ENCODE measurements at regions not wholly inside any gene's neighbourhood (a gene's known extent, or its start where the extent isn't known, plus 50 kb on each side); places are given as distances from the start of the nearest gene placed in this dataset.
A peak's percentile ranks its signal among the peaks of the same experiment; 100 is the strongest.
"Not testable (repeated sequence)": the region's sequence is repeated elsewhere in the genome, so short reads cannot be mapped to it uniquely, and the experiment has no call there.

DNA sequence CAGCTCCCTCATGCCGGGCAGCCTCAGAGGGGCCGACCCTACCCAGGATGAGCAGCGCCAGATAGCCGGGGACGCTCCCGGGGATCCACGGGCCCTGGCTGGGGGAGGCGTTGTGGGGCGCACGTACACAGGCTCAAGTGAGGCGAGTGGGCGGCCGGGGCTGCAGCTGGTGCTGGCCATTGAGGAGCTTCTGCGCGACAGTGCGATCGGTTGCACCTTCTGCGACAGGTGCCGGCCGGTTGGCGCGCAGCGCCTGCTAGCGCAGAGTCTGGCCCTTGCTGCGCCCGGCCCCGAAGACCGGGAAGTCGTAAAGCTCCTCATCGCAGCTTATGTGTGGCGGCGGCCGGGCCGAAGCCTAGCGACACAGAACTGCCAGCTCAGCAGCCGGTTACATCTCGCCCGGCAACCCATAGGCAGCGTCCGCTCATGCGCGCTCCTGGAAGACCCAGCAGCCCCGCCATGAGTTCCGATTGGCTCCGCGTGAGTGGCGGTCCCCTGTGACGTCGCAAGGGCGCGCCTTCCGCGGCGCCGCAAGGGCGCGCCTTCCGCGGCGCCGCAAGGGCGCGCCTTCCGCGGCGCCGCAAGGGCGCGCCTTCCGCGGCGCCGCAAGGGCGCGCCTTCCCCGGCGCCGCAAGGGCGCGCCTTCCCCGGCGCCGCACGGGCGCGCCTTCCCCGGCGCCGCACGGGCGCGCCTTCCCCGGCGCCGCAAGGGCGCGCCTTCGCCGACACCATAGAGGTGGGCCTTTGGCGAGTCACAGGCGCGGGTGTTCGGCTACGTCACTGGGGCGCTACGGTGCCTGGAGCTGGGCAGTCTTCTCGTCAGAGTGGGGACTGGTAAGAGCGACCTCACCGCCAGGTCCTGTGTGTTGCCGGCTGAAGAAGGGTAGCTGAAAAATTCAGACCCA lies 308.6 kb downstream of the ZNF37A start:
- H2AFZ ChIP-seq (ENCODE audit: low read depth, low read length): peak overlapping the region; percentile 89
- peak overlapping the region; percentile 96 for H3K4me3 ChIP-seq (ENCODE audit: low read depth in 1 of 2, low read length in 2 of 2)
- not testable (repeated sequence) for H4K20me1 ChIP-seq (ENCODE audit: insufficient read depth, low read length); H3K9me3 ChIP-seq (ENCODE audit: insufficient read depth, low read length, severe bottlenecking); H3K36me3 ChIP-seq (ENCODE audit: insufficient read depth, low read length); H3K79me2 ChIP-seq (ENCODE audit: insufficient read depth, low read length); H3K27me3 ChIP-seq (ENCODE audit: insufficient read depth, low read length, poor library complexity)
- ATAC-seq (ENCODE audit: insufficient read depth, low read depth) (peak; percentile 95), DNase-seq (peak; percentile 94)
- peak overlapping the region; percentile 97 for H3K9ac ChIP-seq (ENCODE audit: low read depth, low read length)
- peak overlapping the region; percentile 77 for H3K4me2 ChIP-seq (ENCODE audit: insufficient read depth, low read length)
- peak overlapping the region; percentile 91 for H3K27ac ChIP-seq (ENCODE audit: low read length)
- H3K4me1 ChIP-seq (ENCODE audit: insufficient read depth, low read length): peaks cover 17% of the 10 kb centered on the region

DNA sequence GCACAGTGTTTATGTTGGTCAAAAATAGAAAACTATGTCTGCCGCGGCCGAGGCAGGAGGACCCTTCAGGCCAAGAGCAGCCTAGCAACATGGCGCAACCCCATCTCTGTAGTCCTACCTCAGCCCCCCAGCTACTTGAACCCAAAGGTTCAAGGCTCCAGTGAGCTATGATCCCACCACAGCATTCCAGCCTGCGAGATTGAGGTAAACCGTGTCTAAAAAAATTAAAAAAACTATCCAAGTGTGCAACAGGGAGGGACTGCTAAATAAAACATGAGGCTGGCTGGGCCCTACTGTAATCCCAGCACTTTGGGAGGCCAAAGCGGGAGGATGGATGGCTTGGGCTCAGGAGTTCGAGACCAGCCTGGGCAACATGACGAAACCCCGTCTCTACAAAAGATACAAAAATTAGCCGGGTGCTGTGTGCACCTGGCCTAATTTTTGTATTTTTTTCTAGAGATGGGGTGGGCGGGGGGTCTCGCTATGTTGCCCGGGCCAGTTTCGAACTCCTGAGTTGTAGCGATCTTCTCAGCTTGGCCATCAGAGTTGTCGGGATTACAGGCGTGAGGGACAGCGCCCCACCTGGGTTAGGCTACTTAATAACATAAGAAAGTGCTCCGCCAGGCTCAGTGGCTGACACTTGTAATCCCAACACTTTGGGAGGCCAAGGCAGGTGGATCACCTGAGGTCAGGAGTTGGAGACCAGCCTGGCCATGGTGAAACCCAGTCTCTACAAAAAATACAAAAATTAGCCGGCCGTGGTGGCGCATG lies 309.4 kb downstream of the ZNF37A start:
- Histone ChIP-seq H3K4me3 (ENCODE audit: low read depth in 1 of 2, low read length in 2 of 2) (peak overlapping the region; percentile 45 to 65; a peak in 3 of 4 replicates), H3K27ac (ENCODE audit: low read length) (peak overlapping the region; percentile 91), H3K9ac (ENCODE audit: low read depth, low read length) (peak overlapping the region; percentile 77), H3K4me1 (ENCODE audit: insufficient read depth, low read length) (peaks cover 17% of the 10 kb centered on the region), H2AFZ (ENCODE audit: low read depth, low read length) (peak overlapping the region; percentile 82), H3K4me2 (ENCODE audit: insufficient read depth, low read length) (peak overlapping the region; percentile 64)
- not testable (repeated sequence) for ATAC-seq (ENCODE audit: insufficient read depth, low read depth); H3K9me3 ChIP-seq (ENCODE audit: insufficient read depth, low read length, severe bottlenecking); H3K27me3 ChIP-seq (ENCODE audit: insufficient read depth, low read length, poor library complexity); DNase-seq; H3K79me2 ChIP-seq (ENCODE audit: insufficient read depth, low read length); H3K36me3 ChIP-seq (ENCODE audit: insufficient read depth, low read length); H4K20me1 ChIP-seq (ENCODE audit: insufficient read depth, low read length)

DNA sequence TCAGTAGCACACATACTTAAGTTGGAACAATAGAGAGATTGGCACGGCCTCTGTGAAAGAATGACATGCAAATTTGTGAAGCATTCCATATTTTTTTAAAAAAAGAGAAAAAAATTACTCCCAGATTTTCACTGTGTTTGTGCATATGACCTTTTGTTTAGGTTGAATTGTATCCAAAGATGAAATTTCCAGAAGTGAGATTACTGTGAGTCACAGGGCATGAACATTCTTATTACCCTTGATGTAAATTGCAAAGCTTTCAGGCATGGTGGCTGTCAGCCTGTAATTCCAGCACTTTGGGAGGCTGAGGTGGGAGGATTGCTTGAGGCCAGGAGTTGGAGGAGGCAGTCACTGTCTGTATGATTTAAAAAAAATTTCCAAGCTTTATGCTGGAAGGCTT lies 329.5 kb downstream of the ZNF37A start:
- H3K4me1 ChIP-seq (ENCODE audit: insufficient read depth, low read length); H3K27me3 ChIP-seq (ENCODE audit: insufficient read depth, low read length, poor library complexity); H3K27ac ChIP-seq (ENCODE audit: low read length); DNase-seq; H3K79me2 ChIP-seq (ENCODE audit: insufficient read depth, low read length); H3K9me3 ChIP-seq (ENCODE audit: insufficient read depth, low read length, severe bottlenecking); H4K20me1 ChIP-seq (ENCODE audit: insufficient read depth, low read length); H3K9ac ChIP-seq (ENCODE audit: low read depth, low read length); H3K4me2 ChIP-seq (ENCODE audit: insufficient read depth, low read length); ATAC-seq (ENCODE audit: insufficient read depth, low read depth); H3K36me3 ChIP-seq (ENCODE audit: insufficient read depth, low read length); H2AFZ ChIP-seq (ENCODE audit: low read depth, low read length); H3K4me3 ChIP-seq (ENCODE audit: low read depth in 1 of 2, low read length in 2 of 2): not testable (repeated sequence)

DNA sequence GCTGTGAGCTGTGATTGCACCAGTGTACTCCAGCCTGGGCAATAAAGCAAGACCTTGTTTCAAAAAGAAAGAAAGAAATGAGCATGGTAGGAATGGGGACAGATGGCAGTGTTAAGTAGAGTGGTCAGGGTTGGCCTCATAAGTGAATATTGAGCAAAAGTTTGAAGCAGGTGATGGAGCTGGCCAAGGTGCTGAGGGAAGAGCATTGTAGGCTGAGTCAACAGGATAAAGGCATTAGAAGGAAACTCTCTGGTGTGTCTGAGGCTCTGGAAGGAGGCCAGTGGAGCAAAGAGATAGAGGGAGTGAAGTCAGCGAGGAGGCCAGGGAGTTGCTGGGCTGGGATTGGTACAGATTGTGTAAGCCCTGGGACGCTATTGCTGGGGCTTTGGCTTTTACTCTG lies 336.1 kb downstream of the ZNF37A start:
- not testable (repeated sequence) for DNase-seq; H3K4me2 ChIP-seq (ENCODE audit: insufficient read depth, low read length); H3K36me3 ChIP-seq (ENCODE audit: insufficient read depth, low read length); H3K27ac ChIP-seq (ENCODE audit: low read length); H3K9me3 ChIP-seq (ENCODE audit: insufficient read depth, low read length, severe bottlenecking); H3K27me3 ChIP-seq (ENCODE audit: insufficient read depth, low read length, poor library complexity); H3K4me3 ChIP-seq (ENCODE audit: low read depth in 1 of 2, low read length in 2 of 2); ATAC-seq (ENCODE audit: insufficient read depth, low read depth); H3K79me2 ChIP-seq (ENCODE audit: insufficient read depth, low read length); H4K20me1 ChIP-seq (ENCODE audit: insufficient read depth, low read length); H3K4me1 ChIP-seq (ENCODE audit: insufficient read depth, low read length); H3K9ac ChIP-seq (ENCODE audit: low read depth, low read length); H2AFZ ChIP-seq (ENCODE audit: low read depth, low read length)

DNA sequence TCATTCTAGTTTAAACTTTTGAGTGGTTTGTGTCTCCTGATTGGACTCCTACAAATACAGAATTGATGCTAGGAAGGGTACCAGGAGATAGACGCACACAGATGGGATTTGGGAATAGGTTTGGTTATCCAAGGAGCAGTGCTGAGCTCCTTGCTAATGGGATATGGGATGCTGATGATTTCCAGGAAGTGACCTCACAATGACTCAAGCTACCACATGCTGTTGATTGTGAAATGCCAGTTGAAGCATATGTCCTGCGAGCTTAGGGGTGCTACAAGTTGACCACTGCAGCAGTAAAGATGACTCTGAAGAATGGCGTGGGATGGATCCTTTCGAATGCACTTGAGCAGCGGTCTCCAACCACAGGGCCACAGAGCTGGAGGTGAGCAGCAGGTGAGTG lies 343.2 kb downstream of the ZNF37A start:
- H3K79me2 ChIP-seq (ENCODE audit: insufficient read depth, low read length); H2AFZ ChIP-seq (ENCODE audit: low read depth, low read length); ATAC-seq (ENCODE audit: insufficient read depth, low read depth); H3K36me3 ChIP-seq (ENCODE audit: insufficient read depth, low read length); H3K9me3 ChIP-seq (ENCODE audit: insufficient read depth, low read length, severe bottlenecking); H4K20me1 ChIP-seq (ENCODE audit: insufficient read depth, low read length); H3K27ac ChIP-seq (ENCODE audit: low read length); DNase-seq; H3K9ac ChIP-seq (ENCODE audit: low read depth, low read length); H3K4me1 ChIP-seq (ENCODE audit: insufficient read depth, low read length); H3K4me2 ChIP-seq (ENCODE audit: insufficient read depth, low read length); H3K4me3 ChIP-seq (ENCODE audit: low read depth in 1 of 2, low read length in 2 of 2); H3K27me3 ChIP-seq (ENCODE audit: insufficient read depth, low read length, poor library complexity): not testable (repeated sequence)

GRCh38 chr10:38448614-38449355 lies 354.6 kb downstream of the ZNF37A start:
- not testable (repeated sequence) for ATAC-seq (ENCODE audit: insufficient read depth, low read depth); H3K27ac ChIP-seq (ENCODE audit: low read length)

GRCh38 chr10:38449618-38450017 lies 355.5 kb downstream of the ZNF37A start:
- ATAC-seq (ENCODE audit: insufficient read depth, low read depth): not testable (repeated sequence)

More at GRCh38 chr10:38448614-38449355, 354.6 kb downstream of the ZNF37A start:
- not testable (repeated sequence) for H3K9ac ChIP-seq (ENCODE audit: low read depth, low read length); DNase-seq; H3K27me3 ChIP-seq (ENCODE audit: insufficient read depth, low read length, poor library complexity); H3K79me2 ChIP-seq (ENCODE audit: insufficient read depth, low read length); H3K4me3 ChIP-seq (ENCODE audit: low read depth in 1 of 2, low read length in 2 of 2); H3K4me2 ChIP-seq (ENCODE audit: insufficient read depth, low read length); H3K4me1 ChIP-seq (ENCODE audit: insufficient read depth, low read length); H4K20me1 ChIP-seq (ENCODE audit: insufficient read depth, low read length); H3K9me3 ChIP-seq (ENCODE audit: insufficient read depth, low read length, severe bottlenecking); H2AFZ ChIP-seq (ENCODE audit: low read depth, low read length)
- H3K36me3 ChIP-seq (ENCODE audit: insufficient read depth, low read length): peaks cover 12% of the 10 kb centered on the region

More at GRCh38 chr10:38449618-38450017, 355.5 kb downstream of the ZNF37A start:
- not testable (repeated sequence) for H3K4me1 ChIP-seq (ENCODE audit: insufficient read depth, low read length); H3K27me3 ChIP-seq (ENCODE audit: insufficient read depth, low read length, poor library complexity); H3K79me2 ChIP-seq (ENCODE audit: insufficient read depth, low read length); H3K27ac ChIP-seq (ENCODE audit: low read length); H3K4me2 ChIP-seq (ENCODE audit: insufficient read depth, low read length); H2AFZ ChIP-seq (ENCODE audit: low read depth, low read length); DNase-seq; H3K4me3 ChIP-seq (ENCODE audit: low read depth in 1 of 2, low read length in 2 of 2); H3K9ac ChIP-seq (ENCODE audit: low read depth, low read length); H3K9me3 ChIP-seq (ENCODE audit: insufficient read depth, low read length, severe bottlenecking); H4K20me1 ChIP-seq (ENCODE audit: insufficient read depth, low read length)
- H3K36me3 ChIP-seq (ENCODE audit: insufficient read depth, low read length): peaks cover 12% of the 10 kb centered on the region

All from DND-41 (cell line).